HL-60 (cell line): ENCODE measurements at regions not wholly inside any gene's neighbourhood (a gene's known extent, or its start where the extent isn't known, plus 50 kb on each side); places are given as distances from the start of the nearest gene placed in this dataset.

Source experiments
- POLR2AphosphoS5 ChIP-seq: IDR thresholded peaks from 2 replicates; pipeline ENCODE4 v1.6.1; 2012; ENCODE audit warnings: low read depth
- SPI1 ChIP-seq: IDR thresholded peaks from 2 replicates; pipeline ENCODE4 v1.6.1; 2012; ENCODE audit warnings: low read depth, mild to moderate bottlenecking, borderline replicate concordance
- TF ChIP-seq, protein P1 (sequence below): IDR thresholded peaks from one replicate; pipeline ENCODE4 v1.5.1; 2011; ENCODE audit warnings: low read length, control low read depth, inconsistent platforms; ENCODE audit not compliant: insufficient read depth
- TF ChIP-seq, protein P2 (sequence below): IDR thresholded peaks from 2 replicates; pipeline ENCODE4 v1.6.1; 2012; ENCODE audit warnings: low read depth; ENCODE audit not compliant: insufficient replicate concordance

DNA sequence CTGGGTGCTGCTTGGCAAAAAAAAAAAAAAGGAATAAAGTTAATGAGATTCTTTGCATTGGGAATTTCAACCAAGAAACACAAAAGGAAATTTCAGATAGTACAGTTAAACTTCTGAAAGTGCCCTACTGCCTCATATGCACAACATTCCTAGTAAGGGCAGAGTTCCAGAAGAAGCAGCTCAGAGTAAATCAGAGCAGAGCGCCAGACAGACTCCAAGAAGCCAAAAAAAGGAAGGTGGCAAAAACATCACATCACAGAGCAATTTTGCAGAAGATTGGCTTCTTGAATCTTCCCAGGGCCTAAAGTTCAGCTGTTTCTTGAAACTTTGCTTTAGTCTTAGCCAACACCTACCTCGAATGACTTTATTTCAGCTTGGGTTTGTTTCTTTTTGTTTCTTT lies 544.1 kb downstream of the XPNPEP1 start:
- TF ChIP-seq, protein P1, sequence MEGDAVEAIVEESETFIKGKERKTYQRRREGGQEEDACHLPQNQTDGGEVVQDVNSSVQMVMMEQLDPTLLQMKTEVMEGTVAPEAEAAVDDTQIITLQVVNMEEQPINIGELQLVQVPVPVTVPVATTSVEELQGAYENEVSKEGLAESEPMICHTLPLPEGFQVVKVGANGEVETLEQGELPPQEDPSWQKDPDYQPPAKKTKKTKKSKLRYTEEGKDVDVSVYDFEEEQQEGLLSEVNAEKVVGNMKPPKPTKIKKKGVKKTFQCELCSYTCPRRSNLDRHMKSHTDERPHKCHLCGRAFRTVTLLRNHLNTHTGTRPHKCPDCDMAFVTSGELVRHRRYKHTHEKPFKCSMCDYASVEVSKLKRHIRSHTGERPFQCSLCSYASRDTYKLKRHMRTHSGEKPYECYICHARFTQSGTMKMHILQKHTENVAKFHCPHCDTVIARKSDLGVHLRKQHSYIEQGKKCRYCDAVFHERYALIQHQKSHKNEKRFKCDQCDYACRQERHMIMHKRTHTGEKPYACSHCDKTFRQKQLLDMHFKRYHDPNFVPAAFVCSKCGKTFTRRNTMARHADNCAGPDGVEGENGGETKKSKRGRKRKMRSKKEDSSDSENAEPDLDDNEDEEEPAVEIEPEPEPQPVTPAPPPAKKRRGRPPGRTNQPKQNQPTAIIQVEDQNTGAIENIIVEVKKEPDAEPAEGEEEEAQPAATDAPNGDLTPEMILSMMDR = no peak
- TF ChIP-seq, protein P2, sequence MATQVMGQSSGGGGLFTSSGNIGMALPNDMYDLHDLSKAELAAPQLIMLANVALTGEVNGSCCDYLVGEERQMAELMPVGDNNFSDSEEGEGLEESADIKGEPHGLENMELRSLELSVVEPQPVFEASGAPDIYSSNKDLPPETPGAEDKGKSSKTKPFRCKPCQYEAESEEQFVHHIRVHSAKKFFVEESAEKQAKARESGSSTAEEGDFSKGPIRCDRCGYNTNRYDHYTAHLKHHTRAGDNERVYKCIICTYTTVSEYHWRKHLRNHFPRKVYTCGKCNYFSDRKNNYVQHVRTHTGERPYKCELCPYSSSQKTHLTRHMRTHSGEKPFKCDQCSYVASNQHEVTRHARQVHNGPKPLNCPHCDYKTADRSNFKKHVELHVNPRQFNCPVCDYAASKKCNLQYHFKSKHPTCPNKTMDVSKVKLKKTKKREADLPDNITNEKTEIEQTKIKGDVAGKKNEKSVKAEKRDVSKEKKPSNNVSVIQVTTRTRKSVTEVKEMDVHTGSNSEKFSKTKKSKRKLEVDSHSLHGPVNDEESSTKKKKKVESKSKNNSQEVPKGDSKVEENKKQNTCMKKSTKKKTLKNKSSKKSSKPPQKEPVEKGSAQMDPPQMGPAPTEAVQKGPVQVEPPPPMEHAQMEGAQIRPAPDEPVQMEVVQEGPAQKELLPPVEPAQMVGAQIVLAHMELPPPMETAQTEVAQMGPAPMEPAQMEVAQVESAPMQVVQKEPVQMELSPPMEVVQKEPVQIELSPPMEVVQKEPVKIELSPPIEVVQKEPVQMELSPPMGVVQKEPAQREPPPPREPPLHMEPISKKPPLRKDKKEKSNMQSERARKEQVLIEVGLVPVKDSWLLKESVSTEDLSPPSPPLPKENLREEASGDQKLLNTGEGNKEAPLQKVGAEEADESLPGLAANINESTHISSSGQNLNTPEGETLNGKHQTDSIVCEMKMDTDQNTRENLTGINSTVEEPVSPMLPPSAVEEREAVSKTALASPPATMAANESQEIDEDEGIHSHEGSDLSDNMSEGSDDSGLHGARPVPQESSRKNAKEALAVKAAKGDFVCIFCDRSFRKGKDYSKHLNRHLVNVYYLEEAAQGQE = no peak
- no peak for TF ChIP-seq POLR2AphosphoS5
- TF ChIP-seq SPI1 = no peak
